PC-3 (cell line): ENCODE measurements at regions not wholly inside any gene's neighbourhood (a gene's known extent, or its start where the extent isn't known, plus 50 kb on each side); places are given as distances from the start of the nearest gene placed in this dataset.

Source experiments
- ATAC-seq: fragments of 200-7000 bp; cut with Tn5 transposase; 2 replicates; pipeline ENCODE4 v1.9.1; 2020; ENCODE audit warnings: mild to moderate bottlenecking, moderate library complexity
- BruUV-seq: library from RNA; stranded (reverse); fragments of 400-500 nt; replicated peaks from 2 replicates; lab custom pipeline; 2021; lab: Mats Ljungman, UMichigan
- CTCF ChIA-PET: fragments of 300-600 bp; sonication (Branson Sonifier 250); formaldehyde crosslinking; loops from one replicate; lab custom pipeline; 2022; ENCODE audit warnings: antibody characterized with exemption; lab: Charles Lee
- POLR2A ChIA-PET: fragments of 300-600 bp; sonication (Branson Sonifier 250); formaldehyde crosslinking; loops from one replicate; lab custom pipeline; 2022; ENCODE audit warnings: antibody characterized with exemption; ENCODE audit not compliant: unreplicated experiment; lab: Charles Lee
- DNase-seq: peaks from one replicate; pipeline ENCODE4 v3.0.0-alpha.2; 2015
- H2AFZ ChIP-seq: fragments of 300-600 bp; sonication (generic); 2 replicates; pipeline ENCODE4 v1.6.0; 2016; ENCODE audit warnings: antibody characterized with exemption, low read length
- H3F3A ChIP-seq: fragments of 300-600 bp; sonication (generic); one replicate; pipeline ENCODE4 v1.6.0; 2017; ENCODE audit warnings: antibody characterized with exemption, low read length, control low read depth, mild to moderate bottlenecking; ENCODE audit not compliant: unreplicated experiment
- H3K27ac ChIP-seq: fragments of 300-600 bp; sonication (generic); 2 replicates; pipeline ENCODE4 v1.5.1; 2016; ENCODE audit warnings: mild to moderate bottlenecking, low read length
- H3K27me3 ChIP-seq: fragments of 300-600 bp; sonication (generic); 2 replicates; pipeline ENCODE4 v1.6.1; 2016; ENCODE audit warnings: low read length, mixed read lengths
- H3K36me3 ChIP-seq: fragments of 300-600 bp; sonication (generic); 2 replicates; pipeline ENCODE4 v1.6.1; 2016; ENCODE audit warnings: low read depth, mixed run types, low read length, mixed read lengths
- H3K4me1 ChIP-seq: fragments of 300-600 bp; sonication (generic); 2 replicates; pipeline ENCODE4 v1.5.1; 2016; ENCODE audit warnings: low read length; ENCODE audit not compliant: insufficient read depth
- H3K4me2 ChIP-seq: fragments of 300-600 bp; sonication (generic); 2 replicates; pipeline ENCODE4 v1.6.0; 2016; ENCODE audit warnings: low read length
- H3K4me3 ChIP-seq: fragments of 300-600 bp; sonication (generic); 2 replicates; pipeline ENCODE4 v1.5.1; 2016; ENCODE audit warnings: mild to moderate bottlenecking, low read length, mixed read lengths
- H3K79me2 ChIP-seq: fragments of 300-600 bp; sonication (generic); 2 replicates; pipeline ENCODE4 v1.6.1; 2017; ENCODE audit warnings: low read length, mixed read lengths
- H3K9ac ChIP-seq: fragments of 300-600 bp; sonication (generic); 2 replicates; pipeline ENCODE4 v1.6.0; 2016; ENCODE audit warnings: mild to moderate bottlenecking, low read length
- H3K9me2 ChIP-seq: fragments of 300-600 bp; sonication (generic); replicated peaks from 2 replicates; pipeline ENCODE4 v1.6.1; 2016; ENCODE audit warnings: mixed run types, low read length, mixed read lengths
- H3K9me3 ChIP-seq: fragments of 300-600 bp; sonication (generic); 2 replicates; pipeline ENCODE4 v1.6.1; 2016; ENCODE audit warnings: low read length, mixed read lengths
- H4K20me1 ChIP-seq: fragments of 300-600 bp; sonication (generic); 2 replicates; pipeline ENCODE4 v1.6.1; 2016; ENCODE audit warnings: low read length, mixed read lengths
- EZH2 ChIP-seq: fragments of 300-600 bp; sonication (generic); IDR thresholded peaks from one replicate; pipeline ENCODE4 v1.6.1; 2017; ENCODE audit warnings: antibody characterized with exemption, mild to moderate bottlenecking, low read length; ENCODE audit not compliant: unreplicated experiment
- EZH2phosphoT487 ChIP-seq: fragments of 300-600 bp; sonication (generic); IDR thresholded peaks from 2 replicates; pipeline ENCODE4 v1.6.1; 2018; ENCODE audit warnings: mild to moderate bottlenecking, antibody characterized with exemption, low read length, borderline replicate concordance
- intact Hi-C: fragments of 100-400 bp; cut with micrococcal nuclease; formaldehyde crosslinking; loops from 2 replicates; pipeline ENCODE4 v1.9.0; 2023
- TF ChIP-seq, protein P1 (sequence below): fragments of 300-600 bp; sonication (generic); conservative IDR thresholded peaks from 2 replicates; pipeline ENCODE4 v1.5.1; 2017; ENCODE audit warnings: antibody characterized with exemption, low read depth, mild to moderate bottlenecking, low read length

DNA sequence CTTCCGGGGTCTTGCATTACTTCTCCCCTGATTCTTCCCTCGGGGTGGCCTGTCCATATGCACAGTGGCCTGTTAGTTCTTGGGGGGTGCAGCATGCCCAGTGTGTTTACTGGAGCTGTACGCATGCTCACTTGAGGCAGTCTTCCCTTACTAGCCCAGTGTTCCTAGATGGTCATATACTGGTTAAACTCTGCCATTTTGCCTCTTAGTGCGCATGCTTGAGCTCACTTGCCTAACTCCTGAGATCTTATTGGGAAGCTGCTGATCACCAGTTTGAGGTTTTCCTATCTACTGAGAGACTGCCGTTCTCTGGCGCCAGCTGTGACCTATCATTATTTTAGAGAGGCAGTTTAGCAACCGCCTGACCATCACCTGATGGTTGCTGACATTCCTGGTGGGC, 571.2 kb downstream of the ADCYAP1 start:
- no peaks in the 10 kb centered on the region for H3K79me2 ChIP-seq
- H3K9me2 ChIP-seq, result no peaks in the 10 kb centered on the region
- POLR2A ChIA-PET, result no interaction called here
- intact Hi-C loops, result no loop called here
- no peak overlapping the region for H3K27ac ChIP-seq
- CTCF ChIA-PET, result no interaction called here
- DNase-seq (no peak), ATAC-seq (no peak)
- no peaks in the 10 kb centered on the region for H3K27me3 ChIP-seq
- H4K20me1 ChIP-seq, result no peaks in the 10 kb centered on the region
- no peak overlapping the region for H3K4me3 ChIP-seq
- no TSS peak for BruUV-seq
- no peak overlapping the region for H3K9ac ChIP-seq
- H3K4me1 ChIP-seq, result no peaks in the 10 kb centered on the region
- TF ChIP-seq EZH2 (no peak), EZH2phosphoT487 (no peak)
- TF ChIP-seq, protein P1, sequence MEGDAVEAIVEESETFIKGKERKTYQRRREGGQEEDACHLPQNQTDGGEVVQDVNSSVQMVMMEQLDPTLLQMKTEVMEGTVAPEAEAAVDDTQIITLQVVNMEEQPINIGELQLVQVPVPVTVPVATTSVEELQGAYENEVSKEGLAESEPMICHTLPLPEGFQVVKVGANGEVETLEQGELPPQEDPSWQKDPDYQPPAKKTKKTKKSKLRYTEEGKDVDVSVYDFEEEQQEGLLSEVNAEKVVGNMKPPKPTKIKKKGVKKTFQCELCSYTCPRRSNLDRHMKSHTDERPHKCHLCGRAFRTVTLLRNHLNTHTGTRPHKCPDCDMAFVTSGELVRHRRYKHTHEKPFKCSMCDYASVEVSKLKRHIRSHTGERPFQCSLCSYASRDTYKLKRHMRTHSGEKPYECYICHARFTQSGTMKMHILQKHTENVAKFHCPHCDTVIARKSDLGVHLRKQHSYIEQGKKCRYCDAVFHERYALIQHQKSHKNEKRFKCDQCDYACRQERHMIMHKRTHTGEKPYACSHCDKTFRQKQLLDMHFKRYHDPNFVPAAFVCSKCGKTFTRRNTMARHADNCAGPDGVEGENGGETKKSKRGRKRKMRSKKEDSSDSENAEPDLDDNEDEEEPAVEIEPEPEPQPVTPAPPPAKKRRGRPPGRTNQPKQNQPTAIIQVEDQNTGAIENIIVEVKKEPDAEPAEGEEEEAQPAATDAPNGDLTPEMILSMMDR, result no peak
- H2AFZ ChIP-seq, result no peak overlapping the region
- H3K9me3 ChIP-seq, result no peaks in the 10 kb centered on the region
- no peaks in the 10 kb centered on the region for H3F3A ChIP-seq
- no peak overlapping the region for H3K4me2 ChIP-seq
- H3K36me3 ChIP-seq, result no peaks in the 10 kb centered on the region

DNA sequence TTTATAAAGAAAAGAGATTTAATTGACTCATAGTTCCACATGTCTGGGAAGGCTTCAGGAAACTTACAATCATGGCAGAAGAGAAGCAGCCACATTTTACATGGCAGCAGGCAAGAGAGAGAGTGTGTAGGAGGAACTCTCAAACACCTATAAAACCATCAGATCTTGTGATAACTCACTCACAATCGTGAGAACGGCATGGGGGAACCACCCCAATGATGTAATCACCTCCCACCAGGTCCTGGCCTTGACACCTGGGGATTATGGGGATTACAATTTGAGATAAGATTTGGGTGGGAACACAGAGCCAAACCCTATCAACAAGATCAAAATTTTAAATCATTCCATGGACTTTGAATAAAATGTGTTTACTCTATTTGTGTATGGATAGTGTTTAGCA, 575.6 kb downstream of the ADCYAP1 start:
- no peak overlapping the region for H3K4me2 ChIP-seq
- no peaks in the 10 kb centered on the region for H3K9me2 ChIP-seq
- H3K9me3 ChIP-seq, result no peaks in the 10 kb centered on the region
- H3K9ac ChIP-seq, result no peak overlapping the region
- ChIA-PET POLR2A (no interaction called here), CTCF (no interaction called here)
- intact Hi-C loops, result no loop called here
- H3F3A ChIP-seq, result no peaks in the 10 kb centered on the region
- no peaks in the 10 kb centered on the region for H3K27me3 ChIP-seq
- no peak overlapping the region for H2AFZ ChIP-seq
- H4K20me1 ChIP-seq, result no peaks in the 10 kb centered on the region
- ATAC-seq (no peak), DNase-seq (no peak)
- no TSS peak for BruUV-seq
- no peaks in the 10 kb centered on the region for H3K36me3 ChIP-seq
- no peak overlapping the region for H3K4me3 ChIP-seq
- no peak for TF ChIP-seq EZH2phosphoT487
- no peak for TF ChIP-seq EZH2
- TF ChIP-seq, protein P1, result no peak
- no peaks in the 10 kb centered on the region for H3K79me2 ChIP-seq
- H3K4me1 ChIP-seq, result no peaks in the 10 kb centered on the region
- no peak overlapping the region for H3K27ac ChIP-seq

DNA sequence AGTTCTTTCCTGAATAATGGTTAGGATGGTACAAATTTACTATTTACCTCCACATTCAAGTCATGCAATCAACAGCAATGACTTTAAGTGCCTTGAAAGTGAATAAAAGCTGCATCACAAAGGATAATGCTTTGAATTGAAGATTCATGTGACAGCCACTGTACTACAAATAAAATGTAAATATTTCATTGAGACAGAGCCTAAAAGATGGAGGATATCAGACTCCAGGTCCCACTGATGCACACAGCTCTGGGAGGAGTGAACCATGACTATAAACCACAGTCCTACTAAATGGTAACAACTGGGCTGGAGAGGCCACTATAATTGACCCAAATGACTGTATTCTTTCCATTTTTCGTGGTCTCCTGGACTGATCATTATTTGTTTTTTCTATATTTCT, 576.9 kb downstream of the ADCYAP1 start:
- H3K9ac ChIP-seq, result no peak overlapping the region
- H3K9me3 ChIP-seq, result no peaks in the 10 kb centered on the region
- no peaks in the 10 kb centered on the region for H3K27me3 ChIP-seq
- TF ChIP-seq EZH2phosphoT487 (no peak), EZH2 (no peak)
- TF ChIP-seq, protein P1, result no peak
- no peak for DNase-seq
- intact Hi-C loops, result no loop called here
- H3K36me3 ChIP-seq, result no peaks in the 10 kb centered on the region
- ChIA-PET POLR2A (no interaction called here), CTCF (no interaction called here)
- H3K4me3 ChIP-seq, result no peak overlapping the region
- H3K79me2 ChIP-seq, result no peaks in the 10 kb centered on the region
- H3K4me2 ChIP-seq, result no peak overlapping the region
- no peak for ATAC-seq
- BruUV-seq, result no TSS peak
- H3K4me1 ChIP-seq, result no peaks in the 10 kb centered on the region
- H3K27ac ChIP-seq, result no peak overlapping the region
- H3F3A ChIP-seq, result no peaks in the 10 kb centered on the region
- no peak overlapping the region for H2AFZ ChIP-seq
- no peaks in the 10 kb centered on the region for H3K9me2 ChIP-seq
- no peaks in the 10 kb centered on the region for H4K20me1 ChIP-seq
